22Rv1 (cell line): ENCODE measurements at regions not wholly inside any gene's neighbourhood (a gene's known extent, or its start where the extent isn't known, plus 50 kb on each side); places are given as distances from the start of the nearest gene placed in this dataset.
A peak's percentile ranks its signal among the peaks of the same experiment; 100 is the strongest.
"Not testable (repeated sequence)": the region's sequence is repeated elsewhere in the genome, so short reads cannot be mapped to it uniquely, and the experiment has no call there.

ENCODE experiments used
- H3K27ac ChIP-seq: fragments of 450-650 bp; 2 replicates; pipeline ENCODE4 v1.5.1; 2017
- CTCF ChIP-seq: fragments of 450-650 bp; IDR thresholded peaks from 2 replicates; pipeline ENCODE4 v1.5.1; 2017; ENCODE audit warnings: mild to moderate bottlenecking
- ZFX ChIP-seq: fragments of 450-650 bp; IDR thresholded peaks from 2 replicates; pipeline ENCODE4 v1.6.1; 2017; ENCODE audit warnings: antibody characterized with exemption, borderline replicate concordance

GRCh38 chr6:155538708-155539390 is 83.2 kb upstream of the NOX3 start:
- TF ChIP-seq CTCF (no peak), ZFX (no peak)
- no peak overlapping the region for H3K27ac ChIP-seq

GRCh38 chr6:155534678-155535077 is 79.0 kb upstream of the NOX3 start:
- TF ChIP-seq CTCF (no peak), ZFX (no peak)

GRCh38 chr6:155530219-155530834 is 74.7 kb upstream of the NOX3 start:
- TF ChIP-seq ZFX (no peak), CTCF (peak; percentile 65)
- H3K27ac ChIP-seq: no peak overlapping the region

More at GRCh38 chr6:155534678-155535077, 79.0 kb upstream of the NOX3 start:
- H3K27ac ChIP-seq: no peak overlapping the region

GRCh38 chr6:155529814-155530213 is 74.2 kb upstream of the NOX3 start:
- H3K27ac ChIP-seq: not testable (repeated sequence)

GRCh38 chr6:155528982-155529453 is 73.4 kb upstream of the NOX3 start:
- TF ChIP-seq CTCF (no peak), ZFX (no peak)
- no peak overlapping the region for H3K27ac ChIP-seq

GRCh38 chr6:155528335-155528734 is 72.7 kb upstream of the NOX3 start:
- no peak for TF ChIP-seq CTCF
- no peak for TF ChIP-seq ZFX
- no peak overlapping the region for H3K27ac ChIP-seq

- no peak for TF ChIP-seq CTCF
- TF ChIP-seq ZFX: no peak
- H3K27ac ChIP-seq: no peak overlapping the region
Measured at GRCh38 chr6:155527443-155527842, 71.8 kb upstream of the NOX3 start.
